ENCODE measurements at regions not wholly inside any gene's neighbourhood (a gene's known extent, or its start where the extent isn't known, plus 50 kb on each side); places are given as distances from the start of the nearest gene placed in this dataset.
"Not testable (repeated sequence)": the region's sequence is repeated elsewhere in the genome, so short reads cannot be mapped to it uniquely, and the experiment has no call there.

- H3K4me3 Mint-ChIP-seq; H3K4me2 ChIP-seq; H3K9me2 ChIP-seq (ENCODE audit: insufficient read depth); H3K36me3 ChIP-seq (ENCODE audit: insufficient read depth); DNase-seq (ENCODE audit: low spot score); H3K79me2 ChIP-seq (replicated peaks; ENCODE audit: insufficient read depth); H3K4me1 ChIP-seq (ENCODE audit: insufficient read depth); H2AFZ ChIP-seq; H4K20me1 ChIP-seq (replicated peaks; ENCODE audit: insufficient read depth); H3K27ac ChIP-seq (ENCODE audit: low read depth); H3K27me3 Mint-ChIP-seq (ENCODE audit: insufficient read depth, low read depth, poor library complexity); ATAC-seq; H3K27ac Mint-ChIP-seq; H3K27me3 ChIP-seq (ENCODE audit: insufficient read depth); H3K4me1 Mint-ChIP-seq; H3K4me3 ChIP-seq; H3F3A ChIP-seq (replicated peaks; ENCODE audit: low read depth): not testable (repeated sequence)
- peaks cover 33% of the 10 kb centered on the region for H3K36me3 Mint-ChIP-seq (ENCODE audit: low read depth)
- peaks cover 72% of the 10 kb centered on the region for H3K9me3 Mint-ChIP-seq
Measured at GRCh38 chr14:106355007-106355791, 828.8 kb downstream of the TMEM121 start.

- H4K20me1 ChIP-seq (replicated peaks; ENCODE audit: insufficient read depth); H3K4me1 Mint-ChIP-seq; H3K27ac Mint-ChIP-seq; H3K9me2 ChIP-seq (ENCODE audit: insufficient read depth); H3K36me3 ChIP-seq (ENCODE audit: insufficient read depth); H3K4me2 ChIP-seq; H3K4me3 ChIP-seq; H2AFZ ChIP-seq; H3K27me3 Mint-ChIP-seq (ENCODE audit: insufficient read depth, low read depth, poor library complexity); DNase-seq (ENCODE audit: low spot score); ATAC-seq; H3K79me2 ChIP-seq (replicated peaks; ENCODE audit: insufficient read depth); H3K27me3 ChIP-seq (ENCODE audit: insufficient read depth); H3K27ac ChIP-seq (ENCODE audit: low read depth); H3F3A ChIP-seq (replicated peaks; ENCODE audit: low read depth); H3K4me1 ChIP-seq (ENCODE audit: insufficient read depth); H3K4me3 Mint-ChIP-seq: not testable (repeated sequence)
- Mint-ChIP-seq H3K36me3 (ENCODE audit: low read depth) (peaks cover 25% of the 10 kb centered on the region), H3K9me3 (peaks cover 69% of the 10 kb centered on the region)
Measured at GRCh38 chr14:106355881-106356642, 829.7 kb downstream of the TMEM121 start.

GRCh38 chr14:106356643-106356930 lies 830.2 kb downstream of the TMEM121 start:
- not testable (repeated sequence) for H3K4me2 ChIP-seq; H3K27ac Mint-ChIP-seq; DNase-seq (ENCODE audit: low spot score); H2AFZ ChIP-seq; H3K27me3 ChIP-seq (ENCODE audit: insufficient read depth); H3K9me2 ChIP-seq (ENCODE audit: insufficient read depth); H3K36me3 ChIP-seq (ENCODE audit: insufficient read depth); H3K4me3 ChIP-seq; ATAC-seq; H3K27me3 Mint-ChIP-seq (ENCODE audit: insufficient read depth, low read depth, poor library complexity); H3K79me2 ChIP-seq (replicated peaks; ENCODE audit: insufficient read depth); H3K27ac ChIP-seq (ENCODE audit: low read depth); H3K4me1 Mint-ChIP-seq; H3F3A ChIP-seq (replicated peaks; ENCODE audit: low read depth); H4K20me1 ChIP-seq (replicated peaks; ENCODE audit: insufficient read depth); H3K4me3 Mint-ChIP-seq; H3K4me1 ChIP-seq (ENCODE audit: insufficient read depth)
- peaks cover 69% of the 10 kb centered on the region for H3K9me3 Mint-ChIP-seq
- H3K36me3 Mint-ChIP-seq (ENCODE audit: low read depth), result peaks cover 22% of the 10 kb centered on the region

- H4K20me1 ChIP-seq (replicated peaks; ENCODE audit: insufficient read depth); H3K27me3 Mint-ChIP-seq (ENCODE audit: insufficient read depth, low read depth, poor library complexity); H2AFZ ChIP-seq; DNase-seq (ENCODE audit: low spot score); H3K4me1 ChIP-seq (ENCODE audit: insufficient read depth); H3K9me2 ChIP-seq (ENCODE audit: insufficient read depth); H3F3A ChIP-seq (replicated peaks; ENCODE audit: low read depth); H3K4me2 ChIP-seq; H3K36me3 ChIP-seq (ENCODE audit: insufficient read depth); H3K27ac Mint-ChIP-seq; ATAC-seq; H3K4me1 Mint-ChIP-seq; H3K27ac ChIP-seq (ENCODE audit: low read depth); H3K79me2 ChIP-seq (replicated peaks; ENCODE audit: insufficient read depth); H3K27me3 ChIP-seq (ENCODE audit: insufficient read depth); H3K4me3 ChIP-seq; H3K4me3 Mint-ChIP-seq: not testable (repeated sequence)
- peaks cover 49% of the 10 kb centered on the region for H3K9me3 Mint-ChIP-seq
- peaks cover 16% of the 10 kb centered on the region for H3K36me3 Mint-ChIP-seq (ENCODE audit: low read depth)
Measured at GRCh38 chr14:106359157-106359887, 832.9 kb downstream of the TMEM121 start.

- H3K4me1 Mint-ChIP-seq; H3K4me1 ChIP-seq (ENCODE audit: insufficient read depth); H3K27me3 Mint-ChIP-seq (ENCODE audit: insufficient read depth, low read depth, poor library complexity); H3K4me3 ChIP-seq; DNase-seq (ENCODE audit: low spot score); H3F3A ChIP-seq (replicated peaks; ENCODE audit: low read depth); H3K27me3 ChIP-seq (ENCODE audit: insufficient read depth); H3K4me3 Mint-ChIP-seq; H3K79me2 ChIP-seq (replicated peaks; ENCODE audit: insufficient read depth); H4K20me1 ChIP-seq (replicated peaks; ENCODE audit: insufficient read depth); H3K4me2 ChIP-seq; H3K9me2 ChIP-seq (ENCODE audit: insufficient read depth); H3K27ac Mint-ChIP-seq; H2AFZ ChIP-seq; ATAC-seq; H3K36me3 ChIP-seq (ENCODE audit: insufficient read depth); H3K27ac ChIP-seq (ENCODE audit: low read depth): not testable (repeated sequence)
- Mint-ChIP-seq H3K36me3 (ENCODE audit: low read depth) (peaks cover 18% of the 10 kb centered on the region), H3K9me3 (peaks cover 72% of the 10 kb centered on the region)
Measured at GRCh38 chr14:106365371-106365770, 839.0 kb downstream of the TMEM121 start.

GRCh38 chr14:106365894-106366293 lies 839.5 kb downstream of the TMEM121 start:
- not testable (repeated sequence) for H3K4me1 ChIP-seq (ENCODE audit: insufficient read depth); H3K27ac ChIP-seq (ENCODE audit: low read depth); H3K4me3 ChIP-seq; H3K4me3 Mint-ChIP-seq; H3K27ac Mint-ChIP-seq; H3K79me2 ChIP-seq (replicated peaks; ENCODE audit: insufficient read depth); H4K20me1 ChIP-seq (replicated peaks; ENCODE audit: insufficient read depth); DNase-seq (ENCODE audit: low spot score); H3K4me1 Mint-ChIP-seq; H3K27me3 Mint-ChIP-seq (ENCODE audit: insufficient read depth, low read depth, poor library complexity); ATAC-seq; H2AFZ ChIP-seq; H3K4me2 ChIP-seq; H3K27me3 ChIP-seq (ENCODE audit: insufficient read depth); H3K36me3 ChIP-seq (ENCODE audit: insufficient read depth); H3K9me2 ChIP-seq (ENCODE audit: insufficient read depth); H3F3A ChIP-seq (replicated peaks; ENCODE audit: low read depth)
- H3K9me3 Mint-ChIP-seq, result peaks cover 73% of the 10 kb centered on the region
- H3K36me3 Mint-ChIP-seq (ENCODE audit: low read depth), result peaks cover 23% of the 10 kb centered on the region
